ENCODE measurements at regions not wholly inside any gene's neighbourhood (a gene's known extent, or its start where the extent isn't known, plus 50 kb on each side); places are given as distances from the start of the nearest gene placed in this dataset.

GRCh38 chr4:123288309-123289025 lies 108.1 kb upstream of the SPRY1 start:
- ChIA-PET POLR2A (no interaction called here), CTCF (no interaction called here)
- no peak for TF ChIP-seq L3MBTL2 (conservative IDR thresholded peaks at IDR 0.05)
- no peak for TF ChIP-seq LEF1 (IDR thresholded peaks at IDR 0.05; ENCODE audit: borderline replicate concordance)
- no peak for TF ChIP-seq ELF4 (IDR thresholded peaks at IDR 0.05)
- TF ChIP-seq FOXA1 (IDR thresholded peaks at IDR 0.05) = no peak
- TF ChIP-seq TARDBP (IDR thresholded peaks at IDR 0.05) = no peak
- TF ChIP-seq ZNF384 (IDR thresholded peaks at IDR 0.05) = no peak
- TF ChIP-seq FOXM1 (IDR thresholded peaks at IDR 0.05; ENCODE audit: borderline replicate concordance) = no peak
- TF ChIP-seq CTBP1 (IDR thresholded peaks at IDR 0.05; ENCODE audit: borderline replicate concordance) = no peak
- TF ChIP-seq BHLHE40 (IDR thresholded peaks at IDR 0.05; ENCODE audit: borderline replicate concordance) = no peak
- TF ChIP-seq SP1 (IDR thresholded peaks at IDR 0.05) = no peak
- no peak for TF ChIP-seq SUZ12 (IDR thresholded peaks at IDR 0.05)
- no peak for TF ChIP-seq NFRKB (IDR thresholded peaks at IDR 0.05)
- TF ChIP-seq HDGF (IDR thresholded peaks at IDR 0.05; ENCODE audit: borderline replicate concordance) = no peak
- TF ChIP-seq ARNT (IDR thresholded peaks at IDR 0.05) = no peak
- DNase-seq (ENCODE audit: extremely low spot score) = no peak

GRCh38 chr4:123291329-123291728 lies 105.3 kb upstream of the SPRY1 start:
- no peak for TF ChIP-seq HDGF (IDR thresholded peaks at IDR 0.05; ENCODE audit: borderline replicate concordance)
- no peak for TF ChIP-seq L3MBTL2 (conservative IDR thresholded peaks at IDR 0.05)
- no peak for TF ChIP-seq PKNOX1 (IDR thresholded peaks at IDR 0.05)
- TF ChIP-seq CTBP1 (IDR thresholded peaks at IDR 0.05; ENCODE audit: borderline replicate concordance) = no peak
- no peak for TF ChIP-seq SP1 (IDR thresholded peaks at IDR 0.05)
- TF ChIP-seq ARNT (IDR thresholded peaks at IDR 0.05) = no peak
- no peak for TF ChIP-seq LEF1 (IDR thresholded peaks at IDR 0.05; ENCODE audit: borderline replicate concordance)
- no peak for TF ChIP-seq FOXK2 (IDR thresholded peaks at IDR 0.05)
- TF ChIP-seq FOXA1 (IDR thresholded peaks at IDR 0.05) = no peak
- CTCF ChIA-PET = no interaction called here
- POLR2A ChIA-PET = no interaction called here
- DNase-seq (ENCODE audit: extremely low spot score) = no peak

- DNase-seq (ENCODE audit: extremely low spot score) = no peak
- ChIA-PET CTCF (no interaction called here), POLR2A (no interaction called here)
- TF ChIP-seq HDGF (IDR thresholded peaks at IDR 0.05; ENCODE audit: borderline replicate concordance) = no peak
- TF ChIP-seq ELF4 (IDR thresholded peaks at IDR 0.05) = no peak
- TF ChIP-seq NFRKB (IDR thresholded peaks at IDR 0.05) = no peak
- TF ChIP-seq SP1 (IDR thresholded peaks at IDR 0.05) = no peak
- no peak for TF ChIP-seq FOXM1 (IDR thresholded peaks at IDR 0.05; ENCODE audit: borderline replicate concordance)
- TF ChIP-seq LEF1 (IDR thresholded peaks at IDR 0.05; ENCODE audit: borderline replicate concordance) = no peak
- TF ChIP-seq FOXA1 (IDR thresholded peaks at IDR 0.05) = no peak
- TF ChIP-seq CTBP1 (IDR thresholded peaks at IDR 0.05; ENCODE audit: borderline replicate concordance) = no peak
- no peak for TF ChIP-seq TARDBP (IDR thresholded peaks at IDR 0.05)
- TF ChIP-seq FOXK2 (IDR thresholded peaks at IDR 0.05) = no peak
Measured at GRCh38 chr4:123297836-123298235, 98.8 kb upstream of the SPRY1 start.

GRCh38 chr4:123298261-123298660 lies 98.3 kb upstream of the SPRY1 start:
- ChIA-PET POLR2A (no interaction called here), CTCF (no interaction called here)
- DNase-seq (ENCODE audit: extremely low spot score) = no peak
- TF ChIP-seq TARDBP (IDR thresholded peaks at IDR 0.05) = no peak
- TF ChIP-seq L3MBTL2 (conservative IDR thresholded peaks at IDR 0.05) = no peak
- no peak for TF ChIP-seq FOXA1 (IDR thresholded peaks at IDR 0.05)
- no peak for TF ChIP-seq BHLHE40 (IDR thresholded peaks at IDR 0.05; ENCODE audit: borderline replicate concordance)

GRCh38 chr4:123298801-123299200 lies 97.8 kb upstream of the SPRY1 start:
- ChIA-PET CTCF (no interaction called here), POLR2A (no interaction called here)
- TF ChIP-seq ZNF384 (IDR thresholded peaks at IDR 0.05) (no peak), FOXM1 (IDR thresholded peaks at IDR 0.05; ENCODE audit: borderline replicate concordance) (no peak), SP1 (IDR thresholded peaks at IDR 0.05) (no peak), PKNOX1 (IDR thresholded peaks at IDR 0.05) (no peak), FOXA1 (IDR thresholded peaks at IDR 0.05) (no peak), BHLHE40 (IDR thresholded peaks at IDR 0.05; ENCODE audit: borderline replicate concordance) (no peak), ELF4 (IDR thresholded peaks at IDR 0.05) (no peak), FOXK2 (IDR thresholded peaks at IDR 0.05) (no peak), CTBP1 (IDR thresholded peaks at IDR 0.05; ENCODE audit: borderline replicate concordance) (no peak), L3MBTL2 (conservative IDR thresholded peaks at IDR 0.05) (no peak), HDGF (IDR thresholded peaks at IDR 0.05; ENCODE audit: borderline replicate concordance) (no peak), ARNT (IDR thresholded peaks at IDR 0.05) (no peak), TARDBP (IDR thresholded peaks at IDR 0.05) (no peak), SUZ12 (IDR thresholded peaks at IDR 0.05) (no peak), NFRKB (IDR thresholded peaks at IDR 0.05) (no peak), LEF1 (IDR thresholded peaks at IDR 0.05; ENCODE audit: borderline replicate concordance) (no peak)
- DNase-seq (ENCODE audit: extremely low spot score) = no peak

- DNase-seq (ENCODE audit: extremely low spot score) = no peak
- TF ChIP-seq SUZ12 (IDR thresholded peaks at IDR 0.05) (no peak), ELF4 (IDR thresholded peaks at IDR 0.05) (no peak), L3MBTL2 (conservative IDR thresholded peaks at IDR 0.05) (no peak), CTBP1 (IDR thresholded peaks at IDR 0.05; ENCODE audit: borderline replicate concordance) (no peak), ARNT (IDR thresholded peaks at IDR 0.05) (no peak), FOXM1 (IDR thresholded peaks at IDR 0.05; ENCODE audit: borderline replicate concordance) (no peak)
- POLR2A ChIA-PET = no interaction called here
- CTCF ChIA-PET = no interaction called here
Measured at GRCh38 chr4:123299212-123299691, 97.3 kb upstream of the SPRY1 start.

Data from HEK293T (cell line).